Left lung (tissue), 4 donors: ENCODE measurements at regions not wholly inside any gene's neighbourhood (a gene's known extent, or its start where the extent isn't known, plus 50 kb on each side); places are given as distances from the start of the nearest gene placed in this dataset.

ENCODE experiments used
- ATAC-seq: fragments of 200-7000 bp; cut with Tn5 transposase; one replicate; pipeline ENCODE4 v1.9.1; 2020; ENCODE audit warnings: moderate library complexity
- DNase-seq, 4 donors: peaks; one replicate each; pipeline ENCODE4 v3.0.0-alpha.2; 2013 to 2020
- H3K27ac ChIP-seq, 2 donors: fragments of 200-600 bp; sonication (generic) in 1 of 2; one replicate each; pipeline versions ENCODE4 v1.5.0 to v1.8.0; 2020 to 2021
- H3K27me3 ChIP-seq, 2 donors: fragments of 200-600 bp; sonication (generic) in 1 of 2; one replicate each; pipeline versions ENCODE4 v1.5.0 to v1.8.0; 2020 to 2021
- H3K36me3 ChIP-seq, 2 donors: fragments of 200-600 bp; sonication (generic) in 1 of 2; one replicate each; pipeline versions ENCODE4 v1.5.0 to v1.8.0; 2020 to 2021
- H3K4me1 ChIP-seq, 2 donors: fragments of 200-600 bp; one replicate each; pipeline ENCODE4 v1.8.0; 2021
- H3K4me3 ChIP-seq, 2 donors: fragments of 200-600 bp; sonication (generic) in 1 of 2; one replicate each; pipeline versions ENCODE4 v1.5.0 to v1.8.0; 2020 to 2021; ENCODE audit warnings: mild to moderate bottlenecking in 1 of 2
- H3K9me3 ChIP-seq, 2 donors: fragments of 200-600 bp; sonication (generic) in 1 of 2; one replicate each; pipeline versions ENCODE4 v1.5.0 to v1.8.0; 2020 to 2021
- CTCF ChIP-seq, 2 donors: fragments of 200-600 bp; sonication (generic) in 1 of 2; IDR thresholded peaks; one replicate each; pipeline versions ENCODE4 v1.5.0 to v1.8.0; 2021; ENCODE audit warnings: antibody characterized with exemption in 2 of 2
- intact Hi-C, 2 donors: fragments of 100-400 bp; cut with DNase I; formaldehyde crosslinking; loops; one replicate each; pipeline versions ENCODE4 v1.11.2 to v1.14.2; 2022
- donor health status: DM: no; HTN: yes; CAD: no.
- donor health status: DM: no; HTN: no; CAD: no.

- H3K4me1 ChIP-seq = no peaks in the 10 kb centered on the region
- H3K4me3 ChIP-seq = no peak overlapping the region
- H3K27ac ChIP-seq = no peak overlapping the region
- no peak for TF ChIP-seq CTCF (IDR thresholded peaks at IDR 0.05)
- ATAC-seq (no peak), DNase-seq (no peak)
- intact Hi-C loops = no loop called here
- no peaks in the 10 kb centered on the region for H3K36me3 ChIP-seq
- H3K27me3 ChIP-seq = no peaks in the 10 kb centered on the region
- H3K9me3 ChIP-seq = no peaks in the 10 kb centered on the region
Observed at GRCh38 chr13:70324519-70324918, 216.3 kb upstream of the KLHL1 start.

- peak in 1 of 4 donors; percentile 26 for DNase-seq
- H3K4me3 ChIP-seq = no peak overlapping the region
- TF ChIP-seq CTCF (IDR thresholded peaks at IDR 0.05) = no peak
Observed at GRCh38 chr13:70311191-70311590, 202.9 kb upstream of the KLHL1 start.

GRCh38 chr13:70310396-70311119 lies 202.3 kb upstream of the KLHL1 start:
- DNase-seq (peak in 2 of 4 donors; percentile 26 to 55), ATAC-seq (no peak)
- H3K27me3 ChIP-seq = no peaks in the 10 kb centered on the region
- no peak overlapping the region for H3K4me3 ChIP-seq
- TF ChIP-seq CTCF (IDR thresholded peaks at IDR 0.05) = no peak
- no peaks in the 10 kb centered on the region for H3K4me1 ChIP-seq
- H3K36me3 ChIP-seq = no peaks in the 10 kb centered on the region
- no peak overlapping the region for H3K27ac ChIP-seq
- intact Hi-C loops = no loop called here
- H3K9me3 ChIP-seq = no peaks in the 10 kb centered on the region

More at GRCh38 chr13:70311191-70311590, 202.9 kb upstream of the KLHL1 start:
- intact Hi-C loops = no loop called here
- Histone ChIP-seq H3K4me1 (no peaks in the 10 kb centered on the region), H3K9me3 (no peaks in the 10 kb centered on the region), H3K27ac (no peak overlapping the region), H3K36me3 (no peaks in the 10 kb centered on the region), H3K27me3 (no peaks in the 10 kb centered on the region)
- ATAC-seq = no peak

- intact Hi-C loops = no loop called here
- ATAC-seq = no peak
Observed at GRCh38 chr13:70297189-70297616, 189.0 kb upstream of the KLHL1 start.

GRCh38 chr13:70284371-70284770 lies 176.1 kb upstream of the KLHL1 start:
- H3K36me3 ChIP-seq = no peaks in the 10 kb centered on the region
- no peak overlapping the region for H3K27ac ChIP-seq
- H3K9me3 ChIP-seq = peaks cover 0 to 7% of the 10 kb centered on the region in 2 donors
- H3K27me3 ChIP-seq = no peaks in the 10 kb centered on the region
- no peak overlapping the region for H3K4me3 ChIP-seq
- H3K4me1 ChIP-seq = no peaks in the 10 kb centered on the region
- intact Hi-C loops = no loop called here
- DNase-seq (no peak), ATAC-seq (no peak)
- TF ChIP-seq CTCF (IDR thresholded peaks at IDR 0.05) = no peak

More at GRCh38 chr13:70297189-70297616, 189.0 kb upstream of the KLHL1 start:
- no peak overlapping the region for H3K4me3 ChIP-seq
- no peak for TF ChIP-seq CTCF (IDR thresholded peaks at IDR 0.05)
- H3K4me1 ChIP-seq = no peaks in the 10 kb centered on the region
- H3K27me3 ChIP-seq = no peaks in the 10 kb centered on the region
- peak in 1 of 4 donors; percentile 46 for DNase-seq
- H3K36me3 ChIP-seq = no peaks in the 10 kb centered on the region
- peaks cover 0 to 40% of the 10 kb centered on the region in 2 donors for H3K9me3 ChIP-seq
- no peak overlapping the region for H3K27ac ChIP-seq
